Nephron progenitor cell (in vitro differentiated cells): ENCODE measurements at regions not wholly inside any gene's neighbourhood (a gene's known extent, or its start where the extent isn't known, plus 50 kb on each side); places are given as distances from the start of the nearest gene placed in this dataset.

Experiments used
- DNase-seq: peaks from one replicate; pipeline ENCODE4 v3.0.0; 2021
- H3K27ac Mint-ChIP-seq: 2 replicates; pipeline ENCODE4 v1.8.0; 2021; ENCODE audit warnings: mild to moderate bottlenecking, moderate library complexity, mixed read lengths
- H3K27me3 Mint-ChIP-seq: 2 replicates; pipeline ENCODE4 v1.8.0; 2021; ENCODE audit warnings: mild to moderate bottlenecking, low read depth, mixed read lengths; ENCODE audit not compliant: poor library complexity
- H3K36me3 Mint-ChIP-seq: 2 replicates; pipeline ENCODE4 v1.8.0; 2021; ENCODE audit warnings: low read depth, mixed read lengths
- H3K4me1 Mint-ChIP-seq: 2 replicates; pipeline ENCODE4 v1.8.0; 2021; ENCODE audit warnings: mixed read lengths
- H3K4me3 Mint-ChIP-seq: 2 replicates; pipeline ENCODE4 v1.8.0; 2021; ENCODE audit warnings: mild to moderate bottlenecking, moderate library complexity, mixed read lengths
- H3K9me3 Mint-ChIP-seq: 2 replicates; pipeline ENCODE4 v1.8.0; 2021; ENCODE audit warnings: mild to moderate bottlenecking, moderate library complexity, mixed read lengths
- TF ChIP-seq, protein P1 (sequence below): fragments of 200-600 bp; sonication (generic); IDR thresholded peaks from 2 replicates; pipeline ENCODE4 v1.5.0; 2021; ENCODE audit warnings: antibody characterized with exemption

DNA sequence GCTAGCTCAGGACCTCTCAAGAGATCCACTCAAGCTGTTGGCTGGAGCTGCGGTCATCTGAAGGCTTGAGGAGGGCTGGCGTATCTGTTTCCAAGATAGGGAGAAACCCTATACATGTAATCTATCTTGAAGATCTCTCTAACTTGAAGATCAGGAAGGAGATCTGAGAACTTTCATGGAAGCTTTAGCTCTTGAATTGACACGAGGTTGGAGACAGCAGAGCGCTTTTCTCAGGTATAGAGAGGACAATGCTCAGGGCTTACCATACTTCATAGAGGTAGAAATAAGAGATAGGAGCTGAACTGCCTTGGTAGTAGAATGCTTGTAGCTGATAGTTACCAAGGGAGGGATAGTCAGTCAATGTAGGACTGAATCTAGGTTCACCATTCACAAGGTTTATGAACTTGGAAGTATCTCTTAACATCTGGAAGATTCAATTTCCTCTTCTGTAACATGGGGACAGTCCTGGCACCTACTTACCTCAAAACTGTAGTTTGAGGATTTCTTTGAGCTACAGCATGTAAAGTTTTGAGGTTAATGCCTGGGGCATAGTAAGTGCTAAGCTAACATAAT is 267.0 kb upstream of the MAF start:
- Mint-ChIP-seq H3K4me1 (no peaks in the 10 kb centered on the region), H3K27me3 (no peaks in the 10 kb centered on the region), H3K9me3 (no peaks in the 10 kb centered on the region), H3K27ac (no peak overlapping the region), H3K36me3 (no peaks in the 10 kb centered on the region), H3K4me3 (no peak overlapping the region)
- TF ChIP-seq, protein P1, sequence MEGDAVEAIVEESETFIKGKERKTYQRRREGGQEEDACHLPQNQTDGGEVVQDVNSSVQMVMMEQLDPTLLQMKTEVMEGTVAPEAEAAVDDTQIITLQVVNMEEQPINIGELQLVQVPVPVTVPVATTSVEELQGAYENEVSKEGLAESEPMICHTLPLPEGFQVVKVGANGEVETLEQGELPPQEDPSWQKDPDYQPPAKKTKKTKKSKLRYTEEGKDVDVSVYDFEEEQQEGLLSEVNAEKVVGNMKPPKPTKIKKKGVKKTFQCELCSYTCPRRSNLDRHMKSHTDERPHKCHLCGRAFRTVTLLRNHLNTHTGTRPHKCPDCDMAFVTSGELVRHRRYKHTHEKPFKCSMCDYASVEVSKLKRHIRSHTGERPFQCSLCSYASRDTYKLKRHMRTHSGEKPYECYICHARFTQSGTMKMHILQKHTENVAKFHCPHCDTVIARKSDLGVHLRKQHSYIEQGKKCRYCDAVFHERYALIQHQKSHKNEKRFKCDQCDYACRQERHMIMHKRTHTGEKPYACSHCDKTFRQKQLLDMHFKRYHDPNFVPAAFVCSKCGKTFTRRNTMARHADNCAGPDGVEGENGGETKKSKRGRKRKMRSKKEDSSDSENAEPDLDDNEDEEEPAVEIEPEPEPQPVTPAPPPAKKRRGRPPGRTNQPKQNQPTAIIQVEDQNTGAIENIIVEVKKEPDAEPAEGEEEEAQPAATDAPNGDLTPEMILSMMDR: no peak
- DNase-seq: no peak

DNA sequence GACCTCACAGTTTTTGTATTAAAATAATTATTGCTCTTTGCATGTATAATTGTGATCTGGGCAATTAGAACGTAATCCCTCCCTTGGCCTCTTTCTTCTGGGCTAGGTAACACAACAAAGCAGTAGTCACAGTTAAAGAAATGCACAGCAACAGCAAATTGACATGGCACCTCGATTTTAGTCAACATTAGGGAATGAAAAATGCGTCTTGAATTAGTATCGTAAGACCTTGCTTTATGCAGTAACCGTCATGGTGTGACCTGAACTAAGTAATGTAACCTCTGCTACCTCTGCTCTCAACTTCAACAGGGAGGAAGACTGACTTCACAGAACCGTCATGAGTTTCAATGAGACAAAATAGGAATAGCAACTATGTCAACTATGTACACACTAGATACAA is 265.4 kb upstream of the MAF start:
- H3K9me3 Mint-ChIP-seq: no peaks in the 10 kb centered on the region
- H3K4me3 Mint-ChIP-seq: no peak overlapping the region
- DNase-seq: no peak
- no peaks in the 10 kb centered on the region for H3K36me3 Mint-ChIP-seq
- H3K27me3 Mint-ChIP-seq: no peaks in the 10 kb centered on the region
- no peaks in the 10 kb centered on the region for H3K4me1 Mint-ChIP-seq
- no peak overlapping the region for H3K27ac Mint-ChIP-seq
- TF ChIP-seq, protein P1: no peak

DNA sequence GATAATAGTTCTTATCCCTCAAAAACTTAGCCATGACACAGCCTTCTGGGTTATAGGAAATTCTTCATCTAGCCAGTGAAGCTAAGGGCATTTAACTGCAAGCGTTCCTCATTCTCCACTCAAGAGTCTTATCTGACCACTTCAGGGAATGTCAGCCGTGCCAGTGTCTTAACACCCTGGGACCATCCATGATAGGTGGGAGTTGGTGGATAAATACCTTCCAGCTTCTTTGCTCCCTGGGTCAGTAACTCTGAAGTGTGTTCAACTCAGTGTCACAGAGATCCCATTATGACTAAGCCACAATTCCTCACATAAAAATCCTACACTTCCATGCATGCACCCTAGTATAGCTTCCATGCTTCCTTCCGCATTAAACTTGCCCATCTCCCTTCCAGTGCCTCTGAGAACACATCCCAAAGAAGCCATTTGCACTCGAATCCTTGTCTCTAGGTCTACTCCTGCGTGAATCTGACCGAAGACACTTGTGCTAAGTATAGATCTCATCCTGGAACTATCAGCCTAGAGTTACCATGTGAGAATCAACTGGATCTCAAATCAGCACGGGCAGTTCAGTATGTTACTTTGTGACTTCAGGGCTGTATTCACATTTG is 264.3 kb upstream of the MAF start:
- Mint-ChIP-seq H3K4me1 (no peaks in the 10 kb centered on the region), H3K27me3 (peaks cover 3% of the 10 kb centered on the region), H3K4me3 (no peak overlapping the region), H3K36me3 (no peaks in the 10 kb centered on the region), H3K9me3 (no peaks in the 10 kb centered on the region), H3K27ac (no peak overlapping the region)
- TF ChIP-seq, protein P1: no peak
- no peak for DNase-seq

DNA sequence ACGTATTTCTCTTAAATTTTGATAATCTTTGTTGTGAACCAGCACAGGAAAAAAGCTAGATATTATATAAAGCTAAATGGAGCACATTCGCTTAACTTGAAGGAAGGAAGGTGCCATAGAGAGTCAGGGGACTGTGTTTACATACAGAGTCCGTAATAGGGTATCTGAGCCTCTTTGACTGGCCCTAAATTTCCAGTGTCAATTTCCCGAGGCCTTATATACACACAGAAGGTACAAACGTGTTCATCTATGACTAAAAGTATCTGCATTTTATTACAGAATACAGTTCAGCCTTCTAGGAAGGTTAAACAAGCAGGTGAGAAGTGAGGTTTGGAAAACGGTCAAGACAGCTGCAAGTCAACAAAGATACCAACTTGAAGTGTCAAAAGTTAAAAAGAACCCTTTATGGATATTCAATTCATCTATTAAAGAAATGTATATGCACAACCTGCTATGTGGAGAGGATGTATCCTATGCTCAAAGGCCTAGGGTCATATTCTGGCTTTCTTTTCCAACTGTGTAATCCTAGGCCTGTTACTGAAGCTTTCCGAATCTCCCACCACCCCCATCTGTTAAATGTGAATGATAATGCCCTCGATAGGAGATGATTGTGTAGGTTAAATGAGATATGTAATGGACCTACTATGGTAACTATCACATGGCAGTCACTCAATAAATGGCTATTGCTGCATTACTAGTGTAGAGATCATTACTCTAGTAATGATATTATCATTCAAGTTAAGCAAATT is 263.7 kb upstream of the MAF start:
- no peak for DNase-seq
- Mint-ChIP-seq H3K36me3 (no peaks in the 10 kb centered on the region), H3K4me3 (no peak overlapping the region), H3K27ac (no peak overlapping the region), H3K9me3 (no peaks in the 10 kb centered on the region), H3K4me1 (no peaks in the 10 kb centered on the region), H3K27me3 (peaks cover 3% of the 10 kb centered on the region)
- TF ChIP-seq, protein P1: no peak

DNA sequence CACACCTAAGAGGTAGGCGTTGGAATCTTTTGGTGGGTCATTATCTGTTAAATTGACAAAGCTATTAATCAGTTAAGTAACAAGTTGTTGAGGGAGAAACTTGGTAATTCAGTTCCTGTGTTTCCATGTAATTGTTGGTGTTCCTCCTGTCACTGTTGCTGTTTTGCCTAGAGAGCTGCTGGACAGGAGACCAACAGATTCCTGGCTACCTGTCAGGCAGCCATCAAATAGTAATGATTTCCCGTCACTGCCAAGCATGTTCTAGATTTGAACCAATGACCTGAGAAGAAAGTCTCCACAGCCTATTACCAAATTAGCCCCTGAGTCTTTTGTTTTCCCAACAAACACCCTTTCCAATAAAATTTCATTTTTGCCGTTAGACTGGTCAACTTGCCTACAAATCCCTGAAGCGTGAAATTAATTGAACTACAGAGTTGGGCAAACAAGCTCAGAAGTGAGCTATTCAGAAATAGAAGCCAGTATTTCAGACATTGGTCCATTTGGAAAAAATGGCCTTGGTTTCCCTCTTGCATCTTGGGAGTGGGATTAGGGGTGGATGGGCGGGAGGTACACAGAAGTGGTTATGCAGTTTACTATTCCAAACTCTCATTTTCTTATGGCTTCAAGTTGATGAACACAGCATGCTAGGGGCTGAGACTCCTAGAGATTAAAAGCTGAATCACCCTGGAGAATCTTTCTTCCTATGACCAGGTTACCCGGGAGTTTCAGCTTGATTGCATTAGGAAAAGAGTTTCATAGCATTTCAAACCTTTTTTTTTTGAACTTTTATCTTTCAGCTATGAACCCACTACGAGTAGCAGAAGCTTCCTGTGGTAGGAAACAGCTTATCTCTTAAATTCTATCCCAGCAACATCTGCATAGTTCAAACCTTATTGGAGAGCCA is 262.8 kb upstream of the MAF start:
- H3K27me3 Mint-ChIP-seq: peaks cover 3% of the 10 kb centered on the region
- no peak for DNase-seq
- H3K4me1 Mint-ChIP-seq: no peaks in the 10 kb centered on the region
- TF ChIP-seq, protein P1: no peak
- no peak overlapping the region for H3K4me3 Mint-ChIP-seq
- H3K9me3 Mint-ChIP-seq: no peaks in the 10 kb centered on the region
- no peak overlapping the region for H3K27ac Mint-ChIP-seq
- H3K36me3 Mint-ChIP-seq: no peaks in the 10 kb centered on the region
